Activated CD4-positive, alpha-beta T cell treated with anti-CD3 and anti-CD28 coated beads, Interleukin-2, amount 50 U/mL, for 4 hours (primary cell): ENCODE measurements at regions not wholly inside any gene's neighbourhood (a gene's known extent, or its start where the extent isn't known, plus 50 kb on each side); places are given as distances from the start of the nearest gene placed in this dataset.

Source experiments
- DNase-seq, 2 experiments: peaks; one replicate each; pipeline ENCODE4 v3.0.0-alpha.2; 2020

- no peak for DNase-seq
Measured at GRCh38 chr3:103690536-103690935, 1255.7 kb downstream of the ZPLD1 start.

DNA sequence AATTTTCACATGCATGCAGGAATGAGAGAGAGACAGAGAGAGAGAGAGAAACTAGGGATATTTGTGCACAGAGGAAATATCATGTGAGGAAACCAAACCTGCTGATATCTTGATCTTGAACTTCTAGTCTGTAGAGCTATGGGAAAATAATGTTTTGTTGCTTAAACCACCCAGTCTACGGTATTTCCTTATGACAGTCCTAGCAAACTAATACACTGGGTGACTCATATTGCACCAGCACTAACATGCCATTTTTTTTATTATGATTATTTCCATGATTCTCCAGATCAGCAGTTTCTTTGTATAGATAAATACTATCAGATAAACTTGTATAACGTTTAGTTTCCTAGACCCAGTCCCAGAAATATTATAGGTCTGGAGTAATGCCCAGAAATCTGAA is 1259.0 kb downstream of the ZPLD1 start:
- DNase-seq: no peak

GRCh38 chr3:103698646-103699045 is 1263.8 kb downstream of the ZPLD1 start:
- DNase-seq: no peak

- DNase-seq: no peak
Measured at GRCh38 chr3:103699228-103699627, 1264.4 kb downstream of the ZPLD1 start.

DNA sequence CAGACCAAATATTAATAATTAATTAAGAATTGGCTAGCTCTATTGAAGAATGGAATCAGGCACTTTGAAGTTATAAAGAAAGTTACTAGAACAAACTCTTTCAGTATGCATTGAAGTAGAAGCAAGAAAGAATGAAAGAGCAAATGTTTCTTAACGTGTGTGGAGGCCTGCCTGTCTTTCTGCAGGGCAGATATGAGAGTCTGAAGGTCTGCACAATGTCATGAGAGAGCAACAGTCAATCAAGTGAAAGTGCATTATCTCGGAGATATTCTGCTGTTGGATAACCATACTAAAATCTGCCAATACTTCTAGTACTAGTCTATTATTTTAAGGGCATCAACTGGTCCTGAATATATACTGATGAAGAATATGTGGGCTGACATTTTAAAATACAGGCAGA is 1270.8 kb downstream of the ZPLD1 start:
- no peak for DNase-seq

DNA sequence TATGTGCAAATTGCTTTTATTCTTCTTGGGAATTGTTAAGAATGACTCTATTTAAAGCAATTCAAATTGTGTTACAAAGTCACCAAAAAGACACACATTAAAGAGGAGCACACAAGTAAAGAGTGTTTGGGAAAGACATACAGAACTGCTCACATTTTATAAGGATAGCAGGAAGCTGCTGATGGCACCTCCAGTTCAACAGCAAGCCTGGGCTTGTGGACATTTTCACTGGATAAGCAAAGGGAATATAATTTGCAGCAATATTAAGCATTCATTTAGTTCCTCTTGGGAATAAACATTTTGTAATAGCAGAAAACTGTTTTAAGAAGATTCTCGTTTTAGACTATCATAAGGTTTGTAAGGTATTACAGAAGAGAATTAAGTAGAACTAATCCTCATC is 1271.9 kb downstream of the ZPLD1 start:
- DNase-seq: no peak

GRCh38 chr3:103711670-103712069 is 1276.9 kb downstream of the ZPLD1 start:
- no peak for DNase-seq

DNA sequence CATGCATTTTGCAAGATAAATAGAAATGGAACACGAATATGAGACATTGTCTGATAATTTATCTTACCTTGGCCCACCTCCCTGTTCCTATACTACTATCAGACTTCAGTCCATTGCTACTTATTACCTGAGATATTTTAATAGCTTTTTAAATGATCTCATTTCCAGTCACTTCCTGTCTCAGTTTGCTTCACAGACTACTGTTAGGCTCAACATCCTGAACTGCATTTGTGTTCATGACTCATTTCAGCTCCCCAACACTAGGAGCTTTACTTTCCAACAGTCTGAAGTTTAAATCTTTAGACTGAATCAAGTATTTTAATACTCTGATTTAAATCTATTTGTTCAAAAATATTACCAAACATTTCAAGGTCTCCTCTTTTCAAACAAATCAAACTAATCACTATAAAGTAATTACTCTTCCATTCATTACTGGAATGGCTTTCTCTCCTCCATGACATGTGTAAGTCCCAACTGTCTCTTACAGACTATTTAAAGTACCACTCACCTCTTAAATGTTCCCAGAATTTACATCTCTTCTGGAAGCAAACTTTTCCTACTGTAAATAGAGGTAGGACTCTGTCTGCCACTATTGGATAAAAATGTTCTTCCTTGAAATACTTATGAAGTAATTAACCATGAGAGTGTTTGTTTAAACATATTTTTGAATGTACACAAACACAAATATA is 1277.6 kb downstream of the ZPLD1 start:
- no peak for DNase-seq

DNA sequence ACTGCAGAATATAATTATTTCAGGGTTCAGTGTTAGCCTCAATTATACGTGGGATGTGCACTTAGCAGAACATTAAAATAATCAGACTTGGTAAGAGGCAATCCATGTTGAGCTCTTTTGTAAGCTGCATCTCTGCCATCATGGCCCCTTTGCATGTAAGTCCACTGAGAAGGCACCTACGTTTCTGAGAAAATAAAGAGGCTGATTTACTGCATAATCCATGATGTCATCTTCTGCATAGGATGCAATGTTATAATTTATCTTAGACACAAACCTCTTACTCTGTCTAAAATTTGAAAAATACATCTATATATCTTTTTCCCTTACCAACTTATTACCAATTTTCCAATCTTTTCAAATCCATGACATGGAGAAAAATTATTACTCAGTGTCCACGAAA is 1294.7 kb downstream of the ZPLD1 start:
- no peak for DNase-seq

DNA sequence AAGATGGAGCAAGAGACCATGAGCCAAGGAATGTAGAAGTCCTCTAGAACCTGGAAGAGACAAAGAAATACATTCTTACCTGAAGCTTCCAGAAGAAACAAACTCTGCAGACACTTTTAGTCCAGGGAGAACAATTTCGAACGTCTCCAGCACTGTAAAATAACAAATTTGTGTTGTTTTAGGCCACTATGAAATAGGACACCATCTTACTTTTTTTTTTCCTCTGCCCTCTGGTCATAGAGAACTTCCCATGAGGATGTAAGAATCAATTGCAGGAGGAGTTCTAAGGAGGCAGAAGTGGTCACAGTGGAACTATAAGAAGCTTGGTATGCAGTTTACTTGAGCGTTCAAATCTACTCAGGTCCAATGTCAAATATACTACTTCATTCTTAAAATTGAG is 1295.9 kb downstream of the ZPLD1 start:
- no peak for DNase-seq

GRCh38 chr3:103752986-103753385 is 1318.2 kb downstream of the ZPLD1 start:
- DNase-seq: no peak

DNA sequence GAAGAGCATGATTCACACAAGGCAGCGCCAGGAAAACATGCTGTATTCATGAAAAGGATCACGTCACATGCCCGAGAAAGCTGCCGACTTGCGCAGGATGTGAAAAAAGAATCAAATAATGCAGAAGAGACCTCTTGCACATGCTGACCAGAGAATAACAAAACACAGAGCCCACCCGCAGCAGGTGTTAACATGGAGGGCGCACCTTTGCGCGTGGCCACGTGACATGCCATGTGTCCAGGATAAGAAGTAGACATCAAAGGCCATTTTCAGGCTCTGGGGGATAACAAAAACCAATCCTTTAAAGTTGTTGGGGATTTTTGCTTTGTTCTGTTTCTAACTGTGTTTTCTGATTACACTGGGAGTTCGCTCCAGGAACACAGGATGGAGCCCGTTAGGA is 1332.8 kb downstream of the ZPLD1 start:
- no peak for DNase-seq

DNA sequence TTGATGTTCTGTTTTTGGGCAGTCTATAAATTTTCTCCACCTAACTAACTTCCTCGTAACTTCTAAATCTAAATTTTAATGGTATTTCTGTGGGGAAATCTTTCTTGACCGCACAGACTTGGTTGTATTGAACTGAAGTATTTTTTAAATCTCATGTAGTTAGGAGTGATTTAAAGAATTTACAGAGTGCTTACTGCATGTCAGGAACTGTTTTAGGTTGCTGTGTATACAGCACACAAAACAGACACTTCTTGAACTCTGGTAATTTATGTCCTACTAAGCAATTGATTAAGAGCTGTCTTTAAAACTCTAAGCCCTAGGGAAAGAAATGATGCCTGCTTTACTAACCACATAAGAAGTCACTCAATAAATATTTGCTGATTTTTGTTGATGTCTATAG is 1350.2 kb downstream of the ZPLD1 start:
- no peak for DNase-seq

GRCh38 chr3:103785537-103785936 is 1350.7 kb downstream of the ZPLD1 start:
- no peak for DNase-seq

- DNase-seq: no peak
Measured at GRCh38 chr3:103786296-103786695, 1351.5 kb downstream of the ZPLD1 start.

DNA sequence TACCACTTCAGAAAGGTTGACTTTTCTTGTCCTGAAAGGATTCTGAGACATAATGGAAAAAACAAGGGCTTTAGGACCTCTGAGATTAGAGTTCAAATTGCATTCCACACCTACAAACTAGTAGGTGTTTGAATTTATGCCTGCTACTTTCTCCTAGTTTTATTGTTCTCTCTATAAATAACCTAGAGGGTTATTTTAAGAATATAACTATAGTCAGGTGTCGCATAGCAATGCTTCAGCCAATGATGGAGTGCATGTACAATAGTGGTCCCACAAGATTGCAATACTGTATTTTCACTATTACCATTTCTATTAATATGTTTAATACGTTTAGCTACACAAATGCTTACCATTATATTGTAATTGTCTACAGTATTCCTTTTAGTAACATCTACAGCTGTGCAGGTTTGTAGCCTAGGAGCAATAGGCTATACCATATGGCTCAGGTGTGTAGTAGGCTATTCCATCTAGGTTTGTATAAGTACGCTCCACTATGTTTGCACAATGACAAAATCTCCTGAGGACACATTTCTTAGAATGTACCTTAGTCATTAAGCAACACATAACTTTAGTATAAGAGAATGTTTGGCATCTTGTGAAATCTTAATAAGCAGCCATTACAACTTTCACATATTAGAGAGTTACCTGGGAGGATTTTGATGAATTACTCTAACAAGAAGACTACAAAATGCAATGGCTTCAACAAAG is 1352.5 kb downstream of the ZPLD1 start:
- no peak for DNase-seq

GRCh38 chr3:103787879-103788278 is 1353.1 kb downstream of the ZPLD1 start:
- no peak for DNase-seq

DNA sequence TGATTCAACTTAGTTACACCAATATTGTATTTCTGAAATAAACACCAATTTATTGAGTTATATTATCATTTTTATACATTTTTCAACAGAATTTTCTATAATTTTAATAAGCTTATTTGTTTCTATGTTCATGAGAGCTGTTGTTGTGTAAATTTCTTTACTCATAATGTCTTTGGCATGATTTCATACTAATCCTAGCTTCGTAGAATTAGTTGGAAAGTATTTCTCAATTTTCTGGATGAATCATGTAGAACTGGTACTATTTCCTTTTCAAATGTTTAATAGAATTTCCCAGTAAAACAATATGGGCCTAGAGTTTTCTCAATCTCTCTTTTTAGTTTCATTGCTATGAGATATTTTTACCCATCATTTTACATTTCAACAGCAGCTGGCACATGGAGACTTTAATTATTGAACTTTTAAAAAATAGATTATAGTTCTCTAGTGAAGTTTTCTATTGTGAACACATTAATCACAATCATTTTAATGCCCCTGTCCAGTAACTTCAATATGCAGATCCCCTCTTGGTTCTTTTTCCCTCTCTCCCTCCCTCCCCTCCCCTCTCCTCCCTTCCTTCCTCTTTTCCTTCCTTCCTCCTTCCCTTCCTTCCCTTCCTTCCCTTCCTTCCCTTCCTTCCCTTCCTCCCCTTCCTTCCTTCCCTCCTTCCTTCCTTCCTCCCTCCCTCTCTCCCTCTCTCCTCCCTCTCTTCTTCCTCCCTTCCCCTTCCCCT is 1357.1 kb downstream of the ZPLD1 start:
- no peak for DNase-seq

GRCh38 chr3:103794656-103795055 is 1359.8 kb downstream of the ZPLD1 start:
- DNase-seq: no peak

GRCh38 chr3:103796068-103796467 is 1361.3 kb downstream of the ZPLD1 start:
- DNase-seq: no peak

DNA sequence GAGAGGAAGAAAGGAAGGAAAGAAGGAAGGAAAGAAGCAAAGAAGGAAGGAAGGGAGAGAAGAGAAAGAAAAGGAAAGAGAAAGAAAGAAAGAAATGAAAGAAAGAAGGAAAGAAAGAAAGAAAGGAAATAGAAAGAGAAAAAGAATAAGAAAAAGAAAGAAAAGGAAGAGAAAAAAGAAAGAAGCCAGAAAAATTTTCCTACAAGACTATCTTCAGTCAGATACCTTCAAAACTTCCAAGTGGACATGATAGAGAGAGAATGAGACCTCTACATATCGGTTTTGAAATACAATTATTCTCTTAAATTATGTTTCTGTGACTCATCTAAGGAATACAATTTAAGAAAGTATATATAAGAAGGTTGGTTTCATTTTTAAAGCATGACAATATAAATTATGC is 1369.0 kb downstream of the ZPLD1 start:
- DNase-seq: no peak

DNA sequence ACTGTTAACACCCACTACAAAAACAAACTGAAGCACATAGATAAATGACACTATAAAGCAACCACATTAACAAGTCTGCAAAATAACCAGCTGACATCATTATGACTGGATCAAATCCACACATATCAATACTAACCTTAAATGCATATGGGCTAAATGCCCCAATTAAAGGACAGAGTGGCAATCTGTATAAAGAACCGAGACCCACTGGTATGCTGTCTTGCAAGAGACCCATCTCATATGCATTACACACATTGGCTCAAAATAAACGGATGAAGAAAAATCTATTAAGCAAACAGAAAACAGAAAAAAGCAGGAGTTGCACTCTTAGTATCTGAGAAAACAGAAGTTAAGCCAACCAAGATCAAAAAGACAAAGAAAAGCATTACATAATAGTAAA is 1375.4 kb downstream of the ZPLD1 start:
- DNase-seq: no peak

GRCh38 chr3:103813955-103814354 is 1379.1 kb downstream of the ZPLD1 start:
- no peak for DNase-seq

- DNase-seq: no peak
Measured at GRCh38 chr3:103818398-103818797, 1383.6 kb downstream of the ZPLD1 start.
